GM23338 (cell line): ENCODE measurements at regions not wholly inside any gene's neighbourhood (a gene's known extent, or its start where the extent isn't known, plus 50 kb on each side); places are given as distances from the start of the nearest gene placed in this dataset.

Experiments used
- ATAC-seq: fragments of 200-7000 bp; cut with Tn5 transposase; 3 replicates; pipeline ENCODE4 v1.9.1; 2020
- DNase-seq: peaks from one replicate; pipeline ENCODE4 v3.0.0-alpha.2; 2015; ENCODE audit warnings: low spot score
- H2AFZ ChIP-seq: fragments of 200-600 bp; sonication (generic); 2 replicates; pipeline ENCODE4 v1.8.0; 2016; ENCODE audit warnings: antibody characterized with exemption, mild to moderate bottlenecking, moderate library complexity
- H3F3A ChIP-seq: fragments of 200-600 bp; sonication (generic); replicated peaks from 2 replicates; pipeline ENCODE4 v1.8.0; 2017; ENCODE audit warnings: antibody characterized with exemption, mixed run types, low read depth
- H3K27ac ChIP-seq: fragments of 200-600 bp; sonication (generic); 2 replicates; pipeline ENCODE4 v1.6.1; 2016; ENCODE audit warnings: low read depth
- H3K27me3 ChIP-seq: fragments of 200-600 bp; sonication (generic); 2 replicates; pipeline ENCODE4 v1.8.0; 2016; ENCODE audit warnings: mild to moderate bottlenecking, mixed run types, moderate library complexity; ENCODE audit not compliant: insufficient read depth
- H3K36me3 ChIP-seq: fragments of 200-600 bp; sonication (generic); 2 replicates; pipeline ENCODE4 v1.8.0; 2016; ENCODE audit warnings: mild to moderate bottlenecking; ENCODE audit not compliant: insufficient read depth
- H3K4me1 ChIP-seq: fragments of 200-600 bp; sonication (generic); 2 replicates; pipeline ENCODE4 v1.8.0; 2016; ENCODE audit warnings: mild to moderate bottlenecking, moderate library complexity; ENCODE audit not compliant: insufficient read depth
- H3K4me2 ChIP-seq: fragments of 200-600 bp; sonication (generic); 2 replicates; pipeline ENCODE4 v1.7.1; 2017; ENCODE audit warnings: mixed run types
- H3K4me3 ChIP-seq: fragments of 200-600 bp; sonication (generic); 2 replicates; pipeline ENCODE4 v1.6.1; 2016; ENCODE audit warnings: mixed run types
- H3K79me2 ChIP-seq: fragments of 200-600 bp; sonication (generic); replicated peaks from 2 replicates; pipeline ENCODE4 v1.8.0; 2017; ENCODE audit warnings: mild to moderate bottlenecking; ENCODE audit not compliant: insufficient read depth
- H3K9me2 ChIP-seq: fragments of 200-600 bp; sonication (generic); 2 replicates; pipeline ENCODE4 v1.8.0; 2017; ENCODE audit not compliant: insufficient read depth
- H4K20me1 ChIP-seq: fragments of 200-600 bp; sonication (generic); replicated peaks from 2 replicates; pipeline ENCODE4 v1.8.0; 2017; ENCODE audit warnings: mild to moderate bottlenecking; ENCODE audit not compliant: insufficient read depth
- H3K27ac Mint-ChIP-seq: 2 replicates; pipeline ENCODE4 v1.8.0; 2020; ENCODE audit warnings: inconsistent platforms, mild to moderate bottlenecking, moderate library complexity, mixed read lengths
- H3K27me3 Mint-ChIP-seq: 3 replicates; pipeline ENCODE4 v1.8.0; 2022; ENCODE audit warnings: low read depth, mild to moderate bottlenecking, moderate library complexity, mixed read lengths, inconsistent platforms; ENCODE audit not compliant: insufficient read depth, poor library complexity
- H3K36me3 Mint-ChIP-seq: 3 replicates; pipeline ENCODE4 v1.8.0; 2021; ENCODE audit warnings: low read depth, mild to moderate bottlenecking, inconsistent platforms, moderate library complexity, mixed read lengths
- H3K4me1 Mint-ChIP-seq: 3 replicates; pipeline ENCODE4 v1.8.0; 2020; ENCODE audit warnings: mild to moderate bottlenecking, inconsistent platforms, mixed read lengths
- H3K4me3 Mint-ChIP-seq: 3 replicates; pipeline ENCODE4 v1.8.0; 2021; ENCODE audit warnings: moderate library complexity, mild to moderate bottlenecking, inconsistent platforms, mixed read lengths
- H3K9me3 Mint-ChIP-seq: 3 replicates; pipeline ENCODE4 v1.8.0; 2020; ENCODE audit warnings: moderate library complexity, mild to moderate bottlenecking, inconsistent platforms, mixed read lengths
- CREB1 ChIP-seq: fragments of 250-450 bp; sonication (Bioruptor Pico); IDR thresholded peaks from 2 replicates; pipeline ENCODE4 v1.5.0; 2020; ENCODE audit warnings: low read depth, mild to moderate bottlenecking, moderate library complexity
- EZH2 ChIP-seq: fragments of 200-600 bp; sonication (generic); IDR thresholded peaks from one replicate; pipeline ENCODE4 v1.8.0; 2017; ENCODE audit warnings: antibody characterized with exemption, mild to moderate bottlenecking, low read depth; ENCODE audit not compliant: unreplicated experiment
- JUNB ChIP-seq: IDR thresholded peaks from one replicate; pipeline ENCODE4 v1.6.1; 2016; ENCODE audit warnings: antibody characterized with exemption; ENCODE audit not compliant: unreplicated experiment
- NANOG ChIP-seq: IDR thresholded peaks from 2 replicates; pipeline ENCODE4 v1.6.1; 2016; ENCODE audit warnings: antibody characterized with exemption, borderline replicate concordance
- POLR2AphosphoS5 ChIP-seq: IDR thresholded peaks from 2 replicates; pipeline ENCODE4 v1.6.1; 2016; ENCODE audit warnings: antibody characterized with exemption, low read depth
- ZNF114 ChIP-seq: fragments of 250-450 bp; sonication (Bioruptor Pico); IDR thresholded peaks from 2 replicates; pipeline ENCODE4 v1.5.0; 2020; ENCODE audit warnings: mild to moderate bottlenecking, moderate library complexity
- ZNF331 ChIP-seq: fragments of 250-450 bp; sonication (Bioruptor Pico); IDR thresholded peaks from 2 replicates; pipeline ENCODE4 v1.5.0; 2020; ENCODE audit warnings: low read depth, mild to moderate bottlenecking, moderate library complexity
- ZNF462 ChIP-seq: fragments of 250-450 bp; sonication (Bioruptor Pico); IDR thresholded peaks from 2 replicates; pipeline ENCODE4 v1.5.0; 2020; ENCODE audit warnings: mild to moderate bottlenecking, moderate library complexity
- TF ChIP-seq, protein P1 (sequence below), 2 experiments: fragments of 200-600 bp in 1 of 2; sonication (generic) in 1 of 2; conservative IDR thresholded peaks; 2 replicates each; pipeline versions ENCODE4 v1.5.1 to v1.6.1; 2016 to 2017; ENCODE audit warnings: antibody characterized with exemption in 2 of 2, low read depth in 2 of 2, mild to moderate bottlenecking in 2 of 2, moderate library complexity in 1 of 2

DNA sequence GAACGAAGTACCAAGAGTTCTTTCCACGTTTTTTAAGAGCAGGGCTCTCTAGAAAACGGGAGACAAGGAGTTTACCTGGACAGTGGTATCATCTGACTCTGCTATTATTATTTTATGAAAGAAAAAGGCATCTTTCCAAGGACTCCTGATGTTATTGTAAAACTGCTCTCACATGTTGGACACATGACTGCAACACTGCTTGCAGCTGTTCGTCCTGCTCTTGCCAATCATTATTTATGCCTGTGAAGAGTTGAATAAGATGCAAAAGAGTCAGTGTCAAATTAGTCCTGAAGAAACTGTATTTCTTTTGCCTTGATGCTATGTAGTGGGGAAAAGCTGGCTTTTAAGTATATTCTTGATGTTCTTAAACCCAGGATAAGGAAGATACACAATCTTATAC lies 284.5 kb upstream of the PTGER4 start (continued):
- TF ChIP-seq ZNF462 (no peak), JUNB (no peak), ZNF114 (CRISPR knock-in tag) (no peak), POLR2AphosphoS5 (no peak), ZNF331 (CRISPR knock-in tag) (no peak), CREB1 (CRISPR knock-in tag) (no peak), EZH2 (no peak), NANOG (no peak)
- TF ChIP-seq, protein P1, sequence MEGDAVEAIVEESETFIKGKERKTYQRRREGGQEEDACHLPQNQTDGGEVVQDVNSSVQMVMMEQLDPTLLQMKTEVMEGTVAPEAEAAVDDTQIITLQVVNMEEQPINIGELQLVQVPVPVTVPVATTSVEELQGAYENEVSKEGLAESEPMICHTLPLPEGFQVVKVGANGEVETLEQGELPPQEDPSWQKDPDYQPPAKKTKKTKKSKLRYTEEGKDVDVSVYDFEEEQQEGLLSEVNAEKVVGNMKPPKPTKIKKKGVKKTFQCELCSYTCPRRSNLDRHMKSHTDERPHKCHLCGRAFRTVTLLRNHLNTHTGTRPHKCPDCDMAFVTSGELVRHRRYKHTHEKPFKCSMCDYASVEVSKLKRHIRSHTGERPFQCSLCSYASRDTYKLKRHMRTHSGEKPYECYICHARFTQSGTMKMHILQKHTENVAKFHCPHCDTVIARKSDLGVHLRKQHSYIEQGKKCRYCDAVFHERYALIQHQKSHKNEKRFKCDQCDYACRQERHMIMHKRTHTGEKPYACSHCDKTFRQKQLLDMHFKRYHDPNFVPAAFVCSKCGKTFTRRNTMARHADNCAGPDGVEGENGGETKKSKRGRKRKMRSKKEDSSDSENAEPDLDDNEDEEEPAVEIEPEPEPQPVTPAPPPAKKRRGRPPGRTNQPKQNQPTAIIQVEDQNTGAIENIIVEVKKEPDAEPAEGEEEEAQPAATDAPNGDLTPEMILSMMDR (conservative IDR thresholded peaks at IDR 0.05; ENCODE audit: low read depth in 2 of 2), result no peak

- Mint-ChIP-seq H3K27ac (no peak overlapping the region), H3K9me3 (no peaks in the 10 kb centered on the region), H3K4me1 (peaks cover 3% of the 10 kb centered on the region; the same call in 2 of the 3 replicates), H3K4me3 (no peak overlapping the region), H3K27me3 (no peaks in the 10 kb centered on the region), H3K36me3 (no peaks in the 10 kb centered on the region)
- Histone ChIP-seq H3K27me3 (no peaks in the 10 kb centered on the region), H4K20me1 (no peaks in the 10 kb centered on the region), H3K9me2 (no peaks in the 10 kb centered on the region), H2AFZ (no peak overlapping the region), H3K4me1 (no peaks in the 10 kb centered on the region), H3K36me3 (no peaks in the 10 kb centered on the region), H3K4me3 (no peak overlapping the region), H3K4me2 (no peak overlapping the region), H3K27ac (no peak overlapping the region), H3K79me2 (no peaks in the 10 kb centered on the region), H3F3A (no peaks in the 10 kb centered on the region)
- DNase-seq, result no peak
- ATAC-seq, result no peak
- TF ChIP-seq EZH2, result no peak
- TF ChIP-seq ZNF462, result no peak
Measured at GRCh38 chr5:40394698-40395097, 285.0 kb upstream of the PTGER4 start.
